Gastroesophageal sphincter (tissue), 4 donors: ENCODE measurements at regions not wholly inside any gene's neighbourhood (a gene's known extent, or its start where the extent isn't known, plus 50 kb on each side); places are given as distances from the start of the nearest gene placed in this dataset.

Experiments used
- ATAC-seq: fragments of 150-250 bp; one replicate; pipeline ENCODE4 v1.9.1; 2016; ENCODE audit warnings: mild to moderate bottlenecking, moderate library complexity
- H3K27ac ChIP-seq, 4 donors: fragments of 200-600 bp; sonication (generic) in 3 of 4; 1 replicate in 3 of 4; 2 replicates in 1 of 4; pipeline ENCODE4 v1.5.1; 2016 to 2019
- H3K27me3 ChIP-seq: fragments of 200-600 bp; sonication (generic); one replicate; pipeline ENCODE4 v1.5.1; 2019
- H3K36me3 ChIP-seq, 2 donors: fragments of 200-600 bp; sonication (generic); one replicate each; pipeline ENCODE4 v1.5.1; 2019; ENCODE audit warnings: control low read depth in 1 of 2
- H3K4me1 ChIP-seq, 3 donors: fragments of 200-600 bp; sonication (generic); 1 replicate in 2 of 3; 2 replicates in 1 of 3; pipeline ENCODE4 v1.5.1; 2016 to 2019; ENCODE audit warnings: control low read depth in 2 of 3
- H3K4me3 ChIP-seq, 2 donors: fragments of 200-600 bp; sonication (generic); one replicate each; pipeline ENCODE4 v1.5.1; 2019; ENCODE audit warnings: mild to moderate bottlenecking in 1 of 2, moderate library complexity in 1 of 2
- H3K9me3 ChIP-seq, 3 donors: fragments of 200-600 bp; sonication (generic); one replicate each; pipeline ENCODE4 v1.5.1; 2017 to 2019; ENCODE audit warnings: control low read depth in 2 of 3
- EP300 ChIP-seq: sonication (generic); formaldehyde crosslinking; IDR thresholded peaks from one replicate; pipeline ENCODE4 v1.6.1; 2017; ENCODE audit warnings: antibody characterized with exemption, mild to moderate bottlenecking
- POLR2A ChIP-seq, 2 donors: fragments of 450-650 bp; IDR thresholded peaks; one replicate each; pipeline ENCODE4 v1.6.1; 2017; ENCODE audit warnings: antibody characterized with exemption in 2 of 2, mild to moderate bottlenecking in 2 of 2, moderate library complexity in 1 of 2
- POLR2AphosphoS5 ChIP-seq: sonication (generic); formaldehyde crosslinking; IDR thresholded peaks from one replicate; pipeline ENCODE4 v1.6.1; 2017; ENCODE audit warnings: antibody characterized with exemption
- WGBS, 2 donors: methylation state at CpG; one replicate each; pipeline ENCODE4 v1.1.5; 2018; ENCODE audit warnings: low coverage in 1 of 2; 5-methylcytosine and 5-hydroxymethylcytosine counted together
- TF ChIP-seq, protein P1 (sequence below), 4 experiments: fragments of 200-600 bp in 2 of 4; fragments of 450-650 bp in 2 of 4; sonication (generic) in 1 of 4; IDR thresholded peaks; one replicate each; pipeline ENCODE4 v1.5.1; 2017 to 2019; ENCODE audit warnings: antibody characterized with exemption in 4 of 4, mild to moderate bottlenecking in 2 of 4, moderate library complexity in 2 of 4

DNA sequence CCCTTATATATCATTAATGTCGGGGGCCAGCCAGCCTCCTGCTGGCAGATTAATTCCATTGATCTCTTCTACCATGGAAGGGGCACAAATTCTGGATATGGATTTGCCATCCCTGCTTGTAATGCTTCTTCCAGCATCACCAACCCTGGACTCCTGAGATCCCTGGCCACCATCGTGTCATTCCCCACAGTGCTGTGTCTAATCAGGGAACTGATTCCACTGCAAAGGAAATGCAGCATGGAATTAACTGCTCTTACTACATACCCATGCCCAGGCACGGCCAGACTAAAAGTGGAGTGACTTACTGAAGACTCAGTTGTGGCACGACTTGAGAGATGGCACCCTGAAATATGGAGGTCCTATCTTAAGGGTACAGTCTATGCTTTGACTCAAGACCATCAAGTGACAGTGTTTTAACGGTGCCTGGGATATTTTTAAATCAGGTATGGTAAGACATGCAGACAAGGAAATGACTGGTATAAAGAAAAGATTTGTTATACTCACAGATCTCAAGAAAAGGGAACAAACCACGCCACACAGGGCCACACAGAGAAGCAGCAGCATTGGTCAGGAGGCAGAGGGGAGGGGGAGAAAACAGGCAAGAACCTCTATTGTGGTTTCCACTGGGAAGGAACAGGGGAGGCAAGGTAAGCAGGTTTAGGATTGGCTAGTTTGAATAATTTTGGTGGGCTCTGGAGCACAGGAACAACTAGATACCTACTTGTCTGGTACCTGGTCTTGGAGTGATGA, 65.1 kb downstream of the IGLL5 start:
- Histone ChIP-seq H3K27ac (no peak overlapping the region), H3K36me3 (no peaks in the 10 kb centered on the region), H3K4me1 (no peaks in the 10 kb centered on the region), H3K9me3 (peaks cover 0 to 4% (median 0%) of the 10 kb centered on the region in 3 donors), H3K27me3 (peaks cover 69% of the 10 kb centered on the region), H3K4me3 (no peak overlapping the region)
- ATAC-seq = no peak
- WGBS, 2 donors = 75 to 84% methylated on average over 4 to 5 of the region's 6 CpGs
- no peak for TF ChIP-seq POLR2AphosphoS5
- no peak for TF ChIP-seq EP300
- TF ChIP-seq, protein P1, sequence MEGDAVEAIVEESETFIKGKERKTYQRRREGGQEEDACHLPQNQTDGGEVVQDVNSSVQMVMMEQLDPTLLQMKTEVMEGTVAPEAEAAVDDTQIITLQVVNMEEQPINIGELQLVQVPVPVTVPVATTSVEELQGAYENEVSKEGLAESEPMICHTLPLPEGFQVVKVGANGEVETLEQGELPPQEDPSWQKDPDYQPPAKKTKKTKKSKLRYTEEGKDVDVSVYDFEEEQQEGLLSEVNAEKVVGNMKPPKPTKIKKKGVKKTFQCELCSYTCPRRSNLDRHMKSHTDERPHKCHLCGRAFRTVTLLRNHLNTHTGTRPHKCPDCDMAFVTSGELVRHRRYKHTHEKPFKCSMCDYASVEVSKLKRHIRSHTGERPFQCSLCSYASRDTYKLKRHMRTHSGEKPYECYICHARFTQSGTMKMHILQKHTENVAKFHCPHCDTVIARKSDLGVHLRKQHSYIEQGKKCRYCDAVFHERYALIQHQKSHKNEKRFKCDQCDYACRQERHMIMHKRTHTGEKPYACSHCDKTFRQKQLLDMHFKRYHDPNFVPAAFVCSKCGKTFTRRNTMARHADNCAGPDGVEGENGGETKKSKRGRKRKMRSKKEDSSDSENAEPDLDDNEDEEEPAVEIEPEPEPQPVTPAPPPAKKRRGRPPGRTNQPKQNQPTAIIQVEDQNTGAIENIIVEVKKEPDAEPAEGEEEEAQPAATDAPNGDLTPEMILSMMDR (IDR thresholded peaks at IDR 0.05) = no peak
- TF ChIP-seq POLR2A (IDR thresholded peaks at IDR 0.05) = no peak

DNA sequence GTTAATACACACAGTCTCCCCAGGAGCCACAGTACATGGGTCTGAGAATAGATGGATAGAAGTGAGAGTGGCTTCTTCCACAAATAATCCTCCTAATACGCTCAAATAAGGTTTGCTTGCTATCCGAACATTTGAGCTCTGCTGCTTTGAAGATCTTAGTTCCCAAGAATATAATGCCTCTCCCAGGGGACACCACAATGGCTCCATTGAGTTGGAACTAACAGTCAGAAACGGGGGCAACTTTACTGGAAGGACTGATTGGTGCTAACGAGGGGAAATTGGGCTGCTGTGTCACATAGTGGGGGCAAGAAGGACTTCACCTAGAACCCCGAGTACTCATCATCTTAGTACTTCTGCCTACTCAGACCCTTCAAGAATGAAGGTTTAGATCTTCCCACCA, 66.2 kb downstream of the IGLL5 start:
- peaks cover 0 to 4% (median 0%) of the 10 kb centered on the region in 3 donors for H3K9me3 ChIP-seq
- no peaks in the 10 kb centered on the region for H3K4me1 ChIP-seq
- no peak overlapping the region for H3K27ac ChIP-seq
- WGBS, 2 donors = 67 to 73% methylated on average over 1 to 5 of the region's 5 CpGs
- TF ChIP-seq POLR2A (IDR thresholded peaks at IDR 0.05) (no peak), POLR2AphosphoS5 (no peak), EP300 (no peak)
- TF ChIP-seq, protein P1 (IDR thresholded peaks at IDR 0.05) = no peak
- no peaks in the 10 kb centered on the region for H3K36me3 ChIP-seq
- H3K27me3 ChIP-seq = peaks cover 66% of the 10 kb centered on the region
- no peak overlapping the region for H3K4me3 ChIP-seq
- no peak for ATAC-seq

DNA sequence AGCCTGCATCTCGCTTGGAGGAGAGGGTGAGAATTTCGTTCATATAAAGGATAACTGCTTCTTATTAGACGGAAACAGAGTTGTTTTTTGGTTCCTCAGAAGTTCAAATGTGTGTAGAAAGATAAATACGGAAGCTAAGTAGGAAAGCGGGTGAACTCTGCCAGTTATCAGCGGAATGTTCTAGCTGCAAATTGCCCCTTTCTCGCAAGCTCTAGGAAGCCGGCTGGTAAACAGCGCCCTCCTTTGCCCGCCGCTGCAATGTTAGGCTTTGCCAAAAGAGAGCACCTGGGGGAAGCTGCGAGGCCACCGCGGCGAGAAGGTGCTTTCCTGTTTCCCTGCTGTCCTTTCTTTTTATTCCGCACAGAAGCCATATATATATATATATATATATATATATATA, 67.0 kb downstream of the IGLL5 start:
- TF ChIP-seq EP300 (no peak), POLR2A (IDR thresholded peaks at IDR 0.05) (no peak), POLR2AphosphoS5 (no peak)
- TF ChIP-seq, protein P1 (IDR thresholded peaks at IDR 0.05) = no peak
- H3K36me3 ChIP-seq = no peaks in the 10 kb centered on the region
- 12 to 22% methylated on average over 12 to 15 of the region's 16 CpGs for WGBS, 2 donors
- H3K27ac ChIP-seq = no peak overlapping the region
- no peak overlapping the region for H3K4me3 ChIP-seq
- ATAC-seq = no peak
- H3K4me1 ChIP-seq = no peaks in the 10 kb centered on the region
- H3K9me3 ChIP-seq = peaks cover 0 to 4% (median 0%) of the 10 kb centered on the region in 3 donors
- H3K27me3 ChIP-seq = peaks cover 58% of the 10 kb centered on the region

DNA sequence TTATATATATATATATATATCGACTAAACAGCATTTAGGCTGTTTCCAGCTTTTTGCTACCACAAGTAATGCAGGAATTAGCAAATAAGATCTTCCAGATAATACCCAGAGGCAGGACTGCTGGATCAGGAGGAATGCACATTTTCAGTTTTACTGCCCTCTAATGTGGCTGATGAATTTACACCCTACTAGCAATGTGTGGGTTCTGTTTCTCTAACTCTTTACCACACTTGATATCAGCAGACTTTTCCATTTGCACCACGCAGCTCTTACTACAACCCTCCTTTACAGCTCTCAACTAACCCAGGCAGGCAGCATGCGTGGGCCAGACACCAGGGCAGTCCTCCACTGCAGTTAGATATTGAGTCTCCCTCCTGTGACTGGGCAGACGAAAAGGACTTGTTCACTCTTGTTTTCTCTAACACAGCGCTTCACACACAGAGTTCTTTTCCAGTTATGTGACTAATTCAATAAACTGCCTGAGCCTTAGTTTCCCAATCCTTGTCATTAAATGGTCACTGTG, 67.7 kb downstream of the IGLL5 start:
- Histone ChIP-seq H3K27me3 (peaks cover 51% of the 10 kb centered on the region), H3K27ac (no peak overlapping the region), H3K9me3 (peaks cover 0 to 4% (median 0%) of the 10 kb centered on the region in 3 donors), H3K36me3 (no peaks in the 10 kb centered on the region), H3K4me1 (no peaks in the 10 kb centered on the region), H3K4me3 (no peak overlapping the region)
- ATAC-seq = no peak
- WGBS, 2 donors = 48 to 52% methylated on average over 4 to 5 of the region's 5 CpGs
- TF ChIP-seq POLR2A (IDR thresholded peaks at IDR 0.05) (no peak), POLR2AphosphoS5 (no peak), EP300 (no peak)
- TF ChIP-seq, protein P1 (IDR thresholded peaks at IDR 0.05) = no peak
